ENCODE measurements at regions not wholly inside any gene's neighbourhood (a gene's known extent, or its start where the extent isn't known, plus 50 kb on each side); places are given as distances from the start of the nearest gene placed in this dataset.

- TF ChIP-seq, protein P1, sequence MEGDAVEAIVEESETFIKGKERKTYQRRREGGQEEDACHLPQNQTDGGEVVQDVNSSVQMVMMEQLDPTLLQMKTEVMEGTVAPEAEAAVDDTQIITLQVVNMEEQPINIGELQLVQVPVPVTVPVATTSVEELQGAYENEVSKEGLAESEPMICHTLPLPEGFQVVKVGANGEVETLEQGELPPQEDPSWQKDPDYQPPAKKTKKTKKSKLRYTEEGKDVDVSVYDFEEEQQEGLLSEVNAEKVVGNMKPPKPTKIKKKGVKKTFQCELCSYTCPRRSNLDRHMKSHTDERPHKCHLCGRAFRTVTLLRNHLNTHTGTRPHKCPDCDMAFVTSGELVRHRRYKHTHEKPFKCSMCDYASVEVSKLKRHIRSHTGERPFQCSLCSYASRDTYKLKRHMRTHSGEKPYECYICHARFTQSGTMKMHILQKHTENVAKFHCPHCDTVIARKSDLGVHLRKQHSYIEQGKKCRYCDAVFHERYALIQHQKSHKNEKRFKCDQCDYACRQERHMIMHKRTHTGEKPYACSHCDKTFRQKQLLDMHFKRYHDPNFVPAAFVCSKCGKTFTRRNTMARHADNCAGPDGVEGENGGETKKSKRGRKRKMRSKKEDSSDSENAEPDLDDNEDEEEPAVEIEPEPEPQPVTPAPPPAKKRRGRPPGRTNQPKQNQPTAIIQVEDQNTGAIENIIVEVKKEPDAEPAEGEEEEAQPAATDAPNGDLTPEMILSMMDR (IDR thresholded peaks at IDR 0.05): no peak
- TF ChIP-seq POLR2A (IDR thresholded peaks at IDR 0.05): no peak
Observed at GRCh38 chr1:4462831-4463484, 191.5 kb upstream of the AJAP1 start.
